HK-2 (cell line): ENCODE measurements at regions not wholly inside any gene's neighbourhood (a gene's known extent, or its start where the extent isn't known, plus 50 kb on each side); places are given as distances from the start of the nearest gene placed in this dataset.
"Not testable (repeated sequence)": the region's sequence is repeated elsewhere in the genome, so short reads cannot be mapped to it uniquely, and the experiment has no call there.

Experiments used
- DNase-seq: peaks from one replicate; pipeline ENCODE4 v3.0.0-alpha.2; 2018; ENCODE audit not compliant: unreplicated experiment

DNA sequence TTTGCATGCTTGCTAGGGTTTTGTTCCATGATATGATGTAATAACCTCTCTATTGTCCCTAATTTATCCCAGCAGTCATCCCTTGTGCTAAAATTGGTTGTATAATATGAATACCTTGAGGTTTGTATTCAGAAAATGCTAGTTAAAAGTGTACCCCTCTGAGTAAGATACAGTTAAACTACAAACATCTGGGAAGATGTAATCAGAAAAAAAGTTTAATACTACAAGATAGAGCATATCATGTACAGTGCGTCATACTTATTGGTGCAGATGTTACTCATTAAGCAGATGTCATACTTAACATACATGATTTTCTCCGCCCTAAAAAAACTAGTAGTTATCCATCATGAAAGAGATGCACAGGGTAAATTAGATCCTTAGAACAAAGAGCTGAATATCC lies 336.1 kb upstream of the KCND2 start:
- DNase-seq, result no peak

DNA sequence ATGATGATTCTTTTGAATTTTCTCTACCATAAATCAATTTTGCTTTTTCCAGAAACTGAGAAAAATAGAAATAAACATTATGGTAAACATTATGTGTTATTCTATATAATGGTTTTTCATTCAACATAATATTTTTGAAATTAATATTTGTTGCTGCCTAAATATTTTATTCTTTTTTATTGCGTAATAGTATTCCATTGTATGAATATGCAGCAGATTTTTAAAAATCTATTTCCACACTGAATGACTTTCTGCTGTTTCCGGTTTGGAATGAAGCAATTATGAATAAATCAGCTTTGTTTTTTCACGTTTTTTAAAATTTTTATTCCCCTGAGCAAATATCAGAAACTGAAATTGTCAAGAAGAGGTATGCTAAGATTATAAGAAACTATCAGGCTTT lies 335.2 kb upstream of the KCND2 start:
- DNase-seq, result no peak

DNA sequence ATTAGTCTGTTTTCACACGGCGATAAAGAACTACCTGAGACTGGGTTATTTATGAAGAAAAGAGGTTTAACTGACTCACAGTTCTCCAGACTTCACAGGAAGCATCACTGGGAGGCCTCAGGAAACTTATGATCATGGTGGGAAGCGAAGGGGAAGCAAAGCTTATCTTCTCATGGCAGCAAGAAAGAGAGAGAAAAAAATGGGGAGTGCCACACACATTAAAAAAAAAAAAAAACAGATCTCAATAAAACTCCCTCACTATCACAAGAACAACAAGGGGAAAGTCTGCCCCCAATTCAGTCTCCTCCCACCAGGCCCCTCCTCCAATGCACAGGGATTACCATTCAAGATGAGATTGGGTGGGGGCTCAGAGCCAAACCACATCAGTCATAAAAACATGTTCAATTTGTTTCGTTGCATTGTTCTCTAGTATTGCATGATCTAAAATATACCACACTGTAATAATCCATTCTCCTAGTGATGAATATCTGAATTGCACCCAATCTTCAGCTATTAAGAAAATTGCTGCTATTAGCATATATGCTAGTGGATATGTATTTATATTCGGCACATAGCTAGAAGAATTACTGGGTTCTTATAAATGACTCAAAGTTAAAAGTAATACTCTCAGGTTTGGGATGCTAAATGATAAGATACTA lies 328.9 kb upstream of the KCND2 start:
- no peak for DNase-seq

DNA sequence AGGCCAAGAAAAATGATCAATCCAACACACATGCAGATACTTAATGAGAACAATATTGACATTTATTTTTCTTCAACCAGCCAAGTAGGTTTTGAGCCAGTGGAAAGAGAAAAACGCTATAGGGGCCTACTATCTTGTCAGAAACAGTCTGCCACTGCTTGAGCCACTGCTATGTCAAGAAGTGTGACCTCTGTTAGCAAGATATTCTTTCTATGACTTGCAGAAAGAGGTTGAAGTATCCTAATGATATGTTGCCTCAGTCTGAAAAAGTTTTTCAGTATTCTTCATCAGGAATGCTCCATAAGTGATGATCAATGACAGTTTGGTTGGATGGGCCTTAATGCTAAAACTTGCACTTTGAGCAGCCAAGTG lies 328.4 kb upstream of the KCND2 start:
- no peak for DNase-seq

- no peak for DNase-seq
Measured at GRCh38 chr7:119945822-119946221, 327.2 kb upstream of the KCND2 start.

- DNase-seq, result no peak
Measured at GRCh38 chr7:119949053-119949452, 323.9 kb upstream of the KCND2 start.

DNA sequence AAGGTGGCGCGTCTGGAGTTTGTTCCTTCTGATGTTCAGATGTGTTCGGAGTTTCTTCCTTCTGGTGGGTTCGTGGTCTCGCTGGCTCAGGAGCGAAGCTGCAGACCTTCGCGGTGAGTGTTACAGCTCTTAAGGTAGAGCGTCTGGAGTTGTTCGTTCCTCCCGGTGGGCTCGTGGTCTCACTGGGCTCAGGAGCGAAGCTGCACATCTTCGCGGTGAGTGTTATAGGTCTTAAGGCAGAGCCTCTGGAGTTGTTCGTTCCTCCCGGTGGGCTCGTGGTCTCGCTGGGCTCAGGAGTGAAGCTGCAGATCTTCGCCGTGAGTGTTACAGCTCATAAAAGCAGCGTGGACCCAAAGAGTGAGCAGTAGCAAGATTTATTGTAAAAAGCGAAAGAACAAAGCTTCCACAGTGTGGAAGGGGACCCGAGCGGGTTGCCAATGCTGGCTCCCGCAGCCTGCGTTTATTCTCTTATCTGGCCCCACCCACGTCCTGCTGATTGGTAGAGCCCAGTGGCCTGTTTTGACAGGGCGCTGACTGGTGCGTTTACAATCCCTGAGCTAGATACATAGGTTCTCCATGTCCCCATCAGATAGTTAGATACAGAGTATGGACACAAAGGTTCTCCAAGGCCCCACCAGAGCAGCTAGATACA lies 322.5 kb upstream of the KCND2 start:
- DNase-seq, result not testable (repeated sequence)

GRCh38 chr7:119951614-119952013 lies 321.4 kb upstream of the KCND2 start:
- DNase-seq, result not testable (repeated sequence)

GRCh38 chr7:119957335-119957734 lies 315.6 kb upstream of the KCND2 start:
- DNase-seq, result no peak

DNA sequence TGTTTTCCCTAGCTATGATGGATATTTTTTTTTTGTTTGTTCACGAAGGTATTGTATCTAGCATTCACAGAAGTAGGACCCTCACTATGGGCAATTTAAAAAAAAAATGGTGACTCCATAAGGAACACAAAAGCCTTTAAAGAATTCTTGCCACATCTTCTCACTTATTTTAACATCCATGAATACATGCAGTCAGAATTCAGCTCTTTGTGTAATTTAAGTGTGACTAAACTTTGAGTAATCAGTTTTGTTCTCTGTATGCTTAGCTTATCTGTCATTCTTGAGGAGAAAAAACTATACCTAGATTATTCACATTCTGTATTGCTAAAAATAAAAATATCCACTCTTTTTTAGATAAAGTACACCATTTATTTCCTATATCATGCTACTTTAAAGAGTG lies 313.2 kb upstream of the KCND2 start:
- DNase-seq, result no peak

DNA sequence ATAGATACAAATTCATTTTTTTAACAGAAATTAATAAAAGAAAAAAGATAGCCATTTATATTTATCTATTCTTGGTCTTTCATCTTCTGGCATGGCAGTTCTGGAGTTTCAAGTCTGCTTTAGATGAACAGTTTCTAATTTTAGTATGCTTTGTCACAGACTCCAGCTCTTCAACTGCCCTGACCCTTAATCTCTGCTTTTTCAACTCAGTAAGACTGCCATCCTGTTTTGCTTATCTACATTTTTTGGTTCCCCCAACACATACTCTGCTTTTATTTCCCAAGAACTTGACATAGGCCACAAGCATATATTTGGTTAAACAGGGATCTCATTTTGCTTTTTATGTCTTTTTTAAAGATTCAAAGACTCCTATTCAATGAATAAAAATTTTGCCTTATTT lies 309.3 kb upstream of the KCND2 start:
- DNase-seq, result no peak

DNA sequence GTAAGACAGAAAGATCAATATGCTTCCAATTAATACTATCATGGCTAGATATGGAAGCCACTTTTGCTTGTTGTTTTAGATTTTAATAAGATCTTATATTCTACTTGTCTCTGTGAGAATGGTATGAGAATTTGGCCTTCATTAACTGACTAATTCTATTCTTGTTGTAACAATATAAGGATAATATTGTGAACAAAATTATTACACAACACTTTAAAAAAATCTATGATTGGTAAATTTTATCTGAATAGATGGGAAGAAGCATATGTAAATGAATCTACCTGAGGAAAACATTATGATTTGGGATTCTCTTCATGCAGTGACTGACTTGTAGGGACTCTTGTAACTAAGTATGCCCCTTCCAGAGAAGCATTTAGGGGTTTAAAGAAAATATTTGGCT lies 308.9 kb upstream of the KCND2 start:
- DNase-seq, result no peak

- DNase-seq, result no peak
Measured at GRCh38 chr7:119964788-119965542, 308.0 kb upstream of the KCND2 start.

DNA sequence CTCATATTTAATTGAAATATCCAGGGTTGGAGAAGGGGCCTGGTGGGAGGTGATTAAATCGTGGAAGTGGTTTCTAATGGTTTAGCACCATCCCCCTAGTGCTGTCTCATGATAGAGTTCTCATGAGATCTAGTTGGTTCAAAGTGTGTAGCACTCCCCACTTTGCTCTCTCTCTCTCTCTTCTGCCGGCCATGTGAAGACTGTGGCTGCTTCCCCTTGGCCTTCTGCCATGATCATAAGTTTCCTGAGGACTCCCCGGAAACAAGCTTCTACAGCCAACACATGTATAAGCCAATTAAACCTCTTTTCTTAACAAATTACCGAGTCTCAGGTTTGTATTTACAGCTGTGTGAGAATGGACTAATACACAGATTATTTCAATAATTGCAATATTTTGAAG lies 305.8 kb upstream of the KCND2 start:
- DNase-seq, result no peak

DNA sequence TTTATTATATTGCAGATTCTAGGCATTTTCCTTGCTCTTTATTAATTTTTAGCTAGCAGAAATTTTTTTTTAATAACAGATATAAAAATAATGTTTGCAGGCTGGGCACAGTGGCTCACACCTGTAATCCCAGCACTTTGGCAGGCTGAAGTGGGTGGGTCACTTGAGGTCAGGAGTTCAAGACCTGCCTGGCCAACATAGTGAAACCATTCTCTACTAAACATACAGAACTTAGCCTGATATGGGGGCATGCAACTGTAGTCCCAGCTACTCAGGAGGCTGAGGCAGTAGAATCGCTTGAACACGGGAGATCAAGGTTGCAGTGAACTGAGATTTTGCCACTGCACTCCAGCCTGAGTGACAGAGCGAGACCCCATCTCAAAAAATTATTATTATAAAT lies 304.6 kb upstream of the KCND2 start:
- not testable (repeated sequence) for DNase-seq

DNA sequence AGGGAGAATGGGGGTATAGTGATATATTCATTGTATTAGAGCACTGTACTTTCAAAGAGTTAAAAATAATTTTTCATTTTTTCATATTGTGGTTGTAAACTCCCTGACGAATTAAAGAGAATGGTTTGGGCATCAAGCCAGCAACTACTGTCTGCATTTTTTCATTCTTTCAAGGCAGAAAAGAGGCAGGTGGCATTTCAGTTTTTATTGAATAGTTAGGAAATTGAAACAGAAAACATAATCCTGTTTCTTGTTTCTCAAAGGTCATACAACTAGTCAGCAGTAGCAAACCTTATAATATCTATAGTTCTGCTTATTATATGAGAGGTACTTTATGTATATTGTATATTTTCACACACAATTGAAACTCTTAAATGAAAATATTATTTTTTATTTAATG lies 303.9 kb upstream of the KCND2 start:
- DNase-seq, result no peak

DNA sequence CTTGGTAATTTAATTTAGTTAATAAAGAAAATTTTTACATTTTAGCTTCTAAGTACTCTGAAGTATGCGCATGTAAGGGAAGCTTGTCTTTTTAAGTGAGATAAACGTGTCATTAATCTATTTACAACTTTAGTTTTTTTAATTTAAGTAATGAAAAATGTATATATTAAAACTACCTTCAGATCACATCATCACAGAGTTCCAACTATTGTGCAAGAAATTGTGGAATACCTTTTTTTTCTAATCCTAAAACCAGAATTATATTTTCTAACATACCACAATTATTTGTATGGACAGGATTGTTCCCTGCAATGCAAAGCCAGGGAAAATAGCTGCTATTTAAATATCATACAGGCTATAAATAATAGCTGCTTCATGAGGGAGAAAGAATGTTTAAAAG lies 303.2 kb upstream of the KCND2 start:
- no peak for DNase-seq

DNA sequence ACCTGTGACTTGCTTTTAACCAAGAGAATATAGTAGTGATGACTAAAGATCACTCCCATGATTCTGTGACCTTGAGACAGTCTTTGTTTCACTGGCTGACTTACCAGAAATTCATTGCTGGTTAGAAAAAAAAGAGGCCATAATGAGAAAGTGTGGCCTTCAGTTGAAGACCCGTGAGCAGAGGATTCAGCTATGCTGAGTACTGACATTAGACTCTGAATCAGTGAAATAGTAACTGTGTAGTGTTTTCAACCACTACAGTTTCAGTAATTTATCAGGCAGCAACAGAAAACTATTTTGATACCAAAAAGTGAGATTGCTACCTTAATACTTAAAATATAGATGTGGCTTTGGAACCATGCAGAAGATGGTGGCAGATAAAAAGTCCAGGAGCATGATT lies 298.0 kb upstream of the KCND2 start:
- no peak for DNase-seq

DNA sequence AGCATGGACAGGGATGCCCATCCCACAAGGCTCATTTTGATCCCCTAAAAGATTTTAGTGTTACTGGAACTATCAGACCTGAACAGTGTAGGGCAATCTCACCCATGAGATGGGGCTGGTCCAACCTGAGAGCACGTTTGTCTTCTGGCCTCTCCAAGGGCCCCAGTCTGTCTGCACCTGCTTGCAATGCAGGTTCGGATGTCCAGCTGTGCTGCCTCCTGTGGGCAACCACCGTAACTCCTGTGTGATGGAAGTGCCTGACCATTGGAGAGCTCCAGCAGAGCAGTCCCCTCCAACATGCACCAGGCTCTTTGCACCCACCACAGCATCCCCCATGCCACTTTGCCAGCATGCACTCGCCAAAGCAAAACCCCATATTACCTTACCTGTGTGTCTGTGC lies 290.1 kb upstream of the KCND2 start:
- no peak for DNase-seq

GRCh38 chr7:119983468-119983867 lies 289.5 kb upstream of the KCND2 start:
- DNase-seq, result no peak

GRCh38 chr7:119984247-119984646 lies 288.7 kb upstream of the KCND2 start:
- no peak for DNase-seq

DNA sequence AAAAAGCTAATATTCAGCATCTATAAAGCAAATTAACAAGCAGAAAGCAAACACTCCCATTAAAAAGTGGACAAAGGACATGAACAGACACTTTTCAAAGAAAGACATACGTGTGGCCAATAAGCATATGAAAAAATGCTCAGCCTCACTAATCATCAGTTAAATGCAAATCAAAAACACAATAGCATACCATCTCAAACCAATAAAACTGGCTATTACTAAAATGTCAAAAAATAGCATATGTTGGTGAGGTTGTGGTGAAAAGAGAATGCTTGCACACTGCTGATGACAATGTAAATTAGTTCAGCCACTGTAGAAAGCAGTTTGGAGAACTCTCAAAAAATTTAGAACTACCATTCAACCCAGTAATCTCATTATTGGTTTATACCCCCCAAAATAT lies 284.6 kb upstream of the KCND2 start:
- no peak for DNase-seq

DNA sequence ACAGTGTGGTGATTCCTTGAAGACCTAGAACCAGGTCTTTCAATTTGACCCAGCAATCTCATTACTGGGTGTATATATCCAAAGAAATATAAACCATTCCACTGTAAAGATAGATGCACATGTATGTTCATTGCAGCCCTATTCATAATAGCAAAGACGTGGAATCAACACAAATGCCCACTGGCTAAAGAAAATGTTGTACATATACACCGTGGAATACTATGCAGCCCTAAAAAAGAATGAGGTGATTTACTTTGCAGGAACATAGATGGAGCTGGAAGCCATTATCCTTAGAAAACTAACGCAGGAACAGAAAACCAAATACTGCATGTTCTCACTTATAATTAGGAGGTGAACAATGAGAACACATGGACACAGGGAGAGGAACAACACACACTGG lies 278.0 kb upstream of the KCND2 start:
- DNase-seq, result no peak
